ENCODE measurements at regions not wholly inside any gene's neighbourhood (a gene's known extent, or its start where the extent isn't known, plus 50 kb on each side); places are given as distances from the start of the nearest gene placed in this dataset.

- Histone ChIP-seq H3K27me3 (ENCODE audit: insufficient read depth, low read depth, severe bottlenecking) (no peaks in the 10 kb centered on the region), H3K27ac (no peak overlapping the region), H3K9me3 (ENCODE audit: severe bottlenecking) (no peaks in the 10 kb centered on the region), H3K4me3 (ENCODE audit: low read depth, low read length) (no peak overlapping the region), H3K36me3 (no peaks in the 10 kb centered on the region)
- no peak for DNase-seq
- no peak for TF ChIP-seq CTCF (IDR thresholded peaks at IDR 0.05; ENCODE audit: low read depth, low read length)
These were observed 167.4 kb upstream of the STARD13 start for GRCh38 chr13:33452873-33453517.

GRCh38 chr13:33453936-33454335 is 168.4 kb upstream of the STARD13 start:
- no peak overlapping the region for H3K4me3 ChIP-seq (ENCODE audit: low read depth, low read length)
- no peak for DNase-seq
- no peaks in the 10 kb centered on the region for H3K9me3 ChIP-seq (ENCODE audit: severe bottlenecking)
- no peak for TF ChIP-seq CTCF (IDR thresholded peaks at IDR 0.05; ENCODE audit: low read depth, low read length)
- no peaks in the 10 kb centered on the region for H3K36me3 ChIP-seq
- H3K27ac ChIP-seq: no peak overlapping the region
- no peaks in the 10 kb centered on the region for H3K27me3 ChIP-seq (ENCODE audit: insufficient read depth, low read depth, severe bottlenecking)

GRCh38 chr13:33454844-33455705 is 169.5 kb upstream of the STARD13 start:
- Histone ChIP-seq H3K36me3 (no peaks in the 10 kb centered on the region), H3K9me3 (ENCODE audit: severe bottlenecking) (no peaks in the 10 kb centered on the region), H3K27me3 (ENCODE audit: insufficient read depth, low read depth, severe bottlenecking) (no peaks in the 10 kb centered on the region), H3K4me3 (ENCODE audit: low read depth, low read length) (no peak overlapping the region), H3K27ac (no peak overlapping the region)
- no peak for DNase-seq
- no peak for TF ChIP-seq CTCF (IDR thresholded peaks at IDR 0.05; ENCODE audit: low read depth, low read length)

- H3K36me3 ChIP-seq: no peaks in the 10 kb centered on the region
- H3K27ac ChIP-seq: no peak overlapping the region
- no peaks in the 10 kb centered on the region for H3K9me3 ChIP-seq (ENCODE audit: severe bottlenecking)
- no peak for DNase-seq
- H3K4me3 ChIP-seq (ENCODE audit: low read depth, low read length): no peak overlapping the region
- TF ChIP-seq CTCF (IDR thresholded peaks at IDR 0.05; ENCODE audit: low read depth, low read length): no peak
- no peaks in the 10 kb centered on the region for H3K27me3 ChIP-seq (ENCODE audit: insufficient read depth, low read depth, severe bottlenecking)
These were observed 174.1 kb upstream of the STARD13 start for GRCh38 chr13:33459702-33460101.

- no peak overlapping the region for H3K27ac ChIP-seq
- no peaks in the 10 kb centered on the region for H3K36me3 ChIP-seq
- no peak overlapping the region for H3K4me3 ChIP-seq (ENCODE audit: low read depth, low read length)
- no peak for DNase-seq
- H3K9me3 ChIP-seq (ENCODE audit: severe bottlenecking): no peaks in the 10 kb centered on the region
- H3K27me3 ChIP-seq (ENCODE audit: insufficient read depth, low read depth, severe bottlenecking): no peaks in the 10 kb centered on the region
- TF ChIP-seq CTCF (IDR thresholded peaks at IDR 0.05; ENCODE audit: low read depth, low read length): no peak
These were observed 176.6 kb upstream of the STARD13 start for GRCh38 chr13:33462109-33462508.

Measured in WERI-Rb-1 (cell line).